H9 (cell line): ENCODE measurements at regions not wholly inside any gene's neighbourhood (a gene's known extent, or its start where the extent isn't known, plus 50 kb on each side); places are given as distances from the start of the nearest gene placed in this dataset.

Source experiments
- DNase-seq: peaks from one replicate; pipeline ENCODE4 v3.0.0-alpha.2; 2017
- H2AFZ ChIP-seq: one replicate; pipeline ENCODE4 v1.6.1; 2013; ENCODE audit warnings: mild to moderate bottlenecking, low read length, control low read depth, moderate library complexity
- H2AK5ac ChIP-seq: 2 replicates; pipeline ENCODE4 v1.6.1; 2013; ENCODE audit warnings: low read length, control low read depth, mixed read lengths; ENCODE audit not compliant: insufficient read length
- H2BK120ac ChIP-seq: one replicate; pipeline ENCODE4 v1.6.1; 2013; ENCODE audit warnings: low read depth, mild to moderate bottlenecking, low read length, control low read depth, inconsistent platforms; ENCODE audit not compliant: poor library complexity, severe bottlenecking
- H2BK12ac ChIP-seq: 2 replicates; pipeline ENCODE4 v1.6.1; 2013; ENCODE audit warnings: low read length, control low read depth, mixed read lengths, low read depth; ENCODE audit not compliant: insufficient read length
- H2BK15ac ChIP-seq: 2 replicates; pipeline ENCODE4 v1.6.1; 2013; ENCODE audit warnings: low read depth, low read length, control low read depth
- H2BK20ac ChIP-seq: one replicate; pipeline ENCODE4 v1.6.1; 2013; ENCODE audit warnings: low read depth, mild to moderate bottlenecking, low read length, control low read depth, inconsistent platforms; ENCODE audit not compliant: poor library complexity, severe bottlenecking
- H2BK5ac ChIP-seq: 2 replicates; pipeline ENCODE4 v1.6.1; 2013; ENCODE audit warnings: low read length, control low read depth, mixed read lengths; ENCODE audit not compliant: insufficient read length
- H3K14ac ChIP-seq: 2 replicates; pipeline ENCODE4 v1.6.1; 2013; ENCODE audit warnings: low read length, control low read depth; ENCODE audit not compliant: insufficient read depth
- H3K18ac ChIP-seq: 2 replicates; pipeline ENCODE4 v1.6.1; 2013; ENCODE audit warnings: low read depth, mild to moderate bottlenecking, mixed read lengths, low read length, control low read depth; ENCODE audit not compliant: insufficient read length
- H3K23ac ChIP-seq: 2 replicates; pipeline ENCODE4 v1.6.1; 2013; ENCODE audit warnings: low read length, control low read depth, mixed read lengths, low read depth; ENCODE audit not compliant: insufficient read length
- H3K23me2 ChIP-seq: 2 replicates; pipeline ENCODE4 v1.6.1; 2013; ENCODE audit warnings: low read depth, mild to moderate bottlenecking, mixed read lengths, low read length, control low read depth; ENCODE audit not compliant: insufficient read length, poor library complexity, severe bottlenecking
- H3K27ac ChIP-seq: 2 replicates; pipeline ENCODE4 v1.5.1; 2013; ENCODE audit warnings: low read length, control low read depth, mixed read lengths, low read depth; ENCODE audit not compliant: insufficient read length
- H3K27me3 ChIP-seq: 2 replicates; pipeline ENCODE4 v1.6.1; 2013; ENCODE audit warnings: low read length, control low read depth, inconsistent platforms; ENCODE audit not compliant: insufficient read depth
- H3K4ac ChIP-seq: 2 replicates; pipeline ENCODE4 v1.6.1; 2013; ENCODE audit warnings: low read depth, mild to moderate bottlenecking, control low read depth, inconsistent platforms, low read length, moderate library complexity
- H3K4me1 ChIP-seq: 2 replicates; pipeline ENCODE4 v1.6.1; 2013; ENCODE audit warnings: low read length, control low read depth, inconsistent platforms; ENCODE audit not compliant: insufficient read depth
- H3K4me2 ChIP-seq: 2 replicates; pipeline ENCODE4 v1.6.1; 2013; ENCODE audit warnings: low read length, control low read depth, mixed read lengths; ENCODE audit not compliant: insufficient read length, insufficient read depth
- H3K56ac ChIP-seq: 2 replicates; pipeline ENCODE4 v1.6.1; 2013; ENCODE audit warnings: low read depth, mild to moderate bottlenecking, mixed read lengths, low read length, control low read depth; ENCODE audit not compliant: insufficient read length
- H3K79me1 ChIP-seq: 2 replicates; pipeline ENCODE4 v1.6.1; 2013; ENCODE audit warnings: low read depth, mild to moderate bottlenecking, moderate library complexity, low read length, control low read depth, inconsistent platforms; ENCODE audit not compliant: insufficient read depth, poor library complexity, severe bottlenecking
- H3K79me2 ChIP-seq: 2 replicates; pipeline ENCODE4 v1.6.1; 2013; ENCODE audit warnings: low read length, control low read depth, inconsistent platforms; ENCODE audit not compliant: insufficient read depth
- H3K9ac ChIP-seq: 2 replicates; pipeline ENCODE4 v1.6.1; 2013; ENCODE audit warnings: low read length, control low read depth, mixed read lengths; ENCODE audit not compliant: insufficient read length; ENCODE audit errors: extremely low read depth
- H3K9me3 ChIP-seq: one replicate; pipeline ENCODE4 v1.6.1; 2013; ENCODE audit warnings: low read depth, low read length, inconsistent platforms; ENCODE audit not compliant: control insufficient read depth
- H3T11ph ChIP-seq: one replicate; pipeline ENCODE4 v1.6.1; 2013; ENCODE audit warnings: mild to moderate bottlenecking, low read length, control low read depth, inconsistent platforms
- H4K20me1 ChIP-seq: one replicate; pipeline ENCODE4 v1.6.1; 2013; ENCODE audit not compliant: control insufficient read depth, insufficient read length, insufficient read depth
- H4K5ac ChIP-seq: 2 replicates; pipeline ENCODE4 v1.6.1; 2013; ENCODE audit warnings: low read depth, mild to moderate bottlenecking, mixed read lengths, low read length, control low read depth; ENCODE audit not compliant: insufficient read length
- H4K8ac ChIP-seq: replicated peaks from 2 replicates; pipeline ENCODE4 v1.6.1; 2013; ENCODE audit warnings: low read length, control low read depth, mixed read lengths, low read depth; ENCODE audit not compliant: insufficient read length
- H4K91ac ChIP-seq: 2 replicates; pipeline ENCODE4 v1.6.1; 2013; ENCODE audit warnings: low read depth, mild to moderate bottlenecking, moderate library complexity, mixed read lengths, low read length, control low read depth; ENCODE audit not compliant: insufficient read length
- H3K27ac Mint-ChIP-seq, 3 experiments: 2 replicates in 2 of 3; 3 replicates in 1 of 3; pipeline ENCODE4 v1.8.0; 2020 to 2021; ENCODE audit warnings: mixed read lengths in 3 of 3, mild to moderate bottlenecking in 1 of 3, moderate library complexity in 1 of 3
- H3K27me3 Mint-ChIP-seq: 2 replicates; pipeline ENCODE4 v1.8.0; 2021; ENCODE audit warnings: low read depth, mild to moderate bottlenecking, moderate library complexity, mixed read lengths
- H3K36me3 Mint-ChIP-seq, 3 experiments: 2 replicates in 2 of 3; 3 replicates in 1 of 3; pipeline ENCODE4 v1.8.0; 2020 to 2021; ENCODE audit warnings: low read depth in 3 of 3, mixed read lengths in 3 of 3; ENCODE audit not compliant: insufficient read depth in 1 of 3
- H3K4me1 Mint-ChIP-seq, 2 experiments: 2 replicates each; pipeline ENCODE4 v1.8.0; 2020; ENCODE audit warnings: mixed read lengths in 2 of 2
- H3K4me3 Mint-ChIP-seq, 2 experiments: 2 replicates in 1 of 2; 3 replicates in 1 of 2; pipeline ENCODE4 v1.8.0; 2020 to 2021; ENCODE audit warnings: mild to moderate bottlenecking in 2 of 2, mixed read lengths in 2 of 2, moderate library complexity in 1 of 2
- H3K9me3 Mint-ChIP-seq, 2 experiments: 2 replicates in 1 of 2; 3 replicates in 1 of 2; pipeline ENCODE4 v1.8.0; 2020; ENCODE audit warnings: mild to moderate bottlenecking in 2 of 2, mixed read lengths in 2 of 2, moderate library complexity in 1 of 2
- WGBS: extraction: QIAGEN DNeasy Blood & Tissue Kit; methylation state at CpG from one replicate; pipeline ENCODE4 v1.1.7; 2013; ENCODE audit warnings: missing lambda C conversion rate, low lambda C conversion rate, mixed read lengths; ENCODE audit not compliant: insufficient read length; ENCODE audit errors: extremely low coverage; 5-methylcytosine and 5-hydroxymethylcytosine counted together
- TF ChIP-seq, protein P1 (sequence below): fragments of 200-600 bp; sonication (generic); conservative IDR thresholded peaks from 3 replicates; pipeline ENCODE4 v1.8.0; 2021; ENCODE audit warnings: antibody characterized with exemption, mild to moderate bottlenecking

DNA sequence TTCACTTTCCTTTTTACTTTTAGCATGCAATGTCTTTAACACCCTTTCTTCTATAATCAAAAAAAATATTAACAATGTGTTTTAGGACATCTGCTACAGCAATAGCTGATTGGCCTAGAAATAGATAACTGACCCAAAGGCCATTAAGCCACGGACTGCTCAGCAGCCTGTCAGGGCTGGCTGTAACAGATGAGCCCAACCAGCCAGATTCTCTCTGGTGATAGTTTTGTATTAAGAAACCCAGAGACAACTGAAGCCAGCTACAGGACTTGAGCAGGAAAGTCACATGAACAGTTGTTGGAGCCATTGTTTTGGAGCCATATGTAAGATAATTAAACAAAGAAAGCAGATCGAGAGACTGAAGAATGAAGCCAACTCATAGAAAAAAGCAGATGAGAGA, 80.3 kb downstream of the DDIT4L start:
- no peak for DNase-seq
- H3K27me3 Mint-ChIP-seq = peaks cover 4% of the 10 kb centered on the region

More for the DNA sequence above, 80.3 kb downstream of the DDIT4L start:
- Histone ChIP-seq H3K23me2 (no peaks in the 10 kb centered on the region), H4K20me1 (no peaks in the 10 kb centered on the region), H2BK15ac (no peak overlapping the region), H3K4me1 (peaks cover 2% of the 10 kb centered on the region; the same call in 1 of the 2 replicates), H3K9ac (no peak overlapping the region), H3K14ac (no peak overlapping the region), H4K91ac (no peak overlapping the region), H4K5ac (no peak overlapping the region), H3K18ac (no peak overlapping the region), H4K8ac (no peak overlapping the region), H3K9me3 (no peaks in the 10 kb centered on the region), H2BK120ac (no peak overlapping the region), H2BK12ac (no peak overlapping the region), H3K79me2 (no peaks in the 10 kb centered on the region), H3K79me1 (no peaks in the 10 kb centered on the region), H2AFZ (no peak overlapping the region), H3K4me2 (no peak overlapping the region), H3T11ph (no peak overlapping the region), H3K27me3 (no peaks in the 10 kb centered on the region), H3K27ac (no peak overlapping the region), H2BK5ac (no peak overlapping the region), H3K23ac (no peak overlapping the region), H3K56ac (no peak overlapping the region), H3K4ac (no peak overlapping the region), H2BK20ac (no peak overlapping the region), H2AK5ac (no peak overlapping the region)
- no CpG with 5 or more reads among the region's 2 CpGs for WGBS
- TF ChIP-seq, protein P1, sequence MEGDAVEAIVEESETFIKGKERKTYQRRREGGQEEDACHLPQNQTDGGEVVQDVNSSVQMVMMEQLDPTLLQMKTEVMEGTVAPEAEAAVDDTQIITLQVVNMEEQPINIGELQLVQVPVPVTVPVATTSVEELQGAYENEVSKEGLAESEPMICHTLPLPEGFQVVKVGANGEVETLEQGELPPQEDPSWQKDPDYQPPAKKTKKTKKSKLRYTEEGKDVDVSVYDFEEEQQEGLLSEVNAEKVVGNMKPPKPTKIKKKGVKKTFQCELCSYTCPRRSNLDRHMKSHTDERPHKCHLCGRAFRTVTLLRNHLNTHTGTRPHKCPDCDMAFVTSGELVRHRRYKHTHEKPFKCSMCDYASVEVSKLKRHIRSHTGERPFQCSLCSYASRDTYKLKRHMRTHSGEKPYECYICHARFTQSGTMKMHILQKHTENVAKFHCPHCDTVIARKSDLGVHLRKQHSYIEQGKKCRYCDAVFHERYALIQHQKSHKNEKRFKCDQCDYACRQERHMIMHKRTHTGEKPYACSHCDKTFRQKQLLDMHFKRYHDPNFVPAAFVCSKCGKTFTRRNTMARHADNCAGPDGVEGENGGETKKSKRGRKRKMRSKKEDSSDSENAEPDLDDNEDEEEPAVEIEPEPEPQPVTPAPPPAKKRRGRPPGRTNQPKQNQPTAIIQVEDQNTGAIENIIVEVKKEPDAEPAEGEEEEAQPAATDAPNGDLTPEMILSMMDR = no peak
- Mint-ChIP-seq H3K27ac (no peak overlapping the region), H3K9me3 (peaks cover 0 to 3% of the 10 kb centered on the region in 2 experiments; a peak in 2 of 5 replicates), H3K4me3 (no peak overlapping the region), H3K36me3 (peaks cover 0 to 5% (median 2%) of the 10 kb centered on the region in 3 experiments; a peak in 4 of 7 replicates), H3K4me1 (peaks cover 23 to 29% of the 10 kb centered on the region in 2 experiments)
